ENCODE measurements at regions not wholly inside any gene's neighbourhood (a gene's known extent, or its start where the extent isn't known, plus 50 kb on each side); places are given as distances from the start of the nearest gene placed in this dataset.

DNA sequence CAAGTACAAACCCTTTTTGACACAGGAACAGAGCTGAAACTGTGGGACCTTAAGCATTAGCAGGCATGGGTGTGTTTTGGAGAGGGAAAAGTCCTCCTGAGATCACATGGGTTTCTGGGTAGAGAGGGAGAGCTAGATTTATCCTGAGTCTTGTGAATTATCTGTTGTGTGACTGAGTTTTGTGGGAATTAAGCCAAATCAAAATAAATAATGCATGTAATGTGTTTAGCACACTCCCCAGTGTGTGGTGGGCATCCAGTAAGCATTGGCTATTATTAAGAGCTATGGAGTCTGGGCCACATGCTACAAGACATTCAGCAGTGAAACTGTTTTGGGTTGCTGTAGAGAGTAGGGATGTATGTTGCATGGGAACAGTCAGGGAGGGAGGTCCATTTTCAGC lies 75.3 kb upstream of the JAG1 start:
- H3K27ac ChIP-seq, result no peak overlapping the region
- H3K4me3 ChIP-seq (IDR thresholded peaks at IDR 0.05; ENCODE audit: insufficient read depth, low read depth, low read length), result no peak overlapping the region
- no peaks in the 10 kb centered on the region for H3K27me3 ChIP-seq (ENCODE audit: insufficient read depth, low read depth)
- H3K4me2 ChIP-seq, result no peak overlapping the region
- no peaks in the 10 kb centered on the region for H3K79me2 ChIP-seq (ENCODE audit: insufficient read depth, low read depth)
- no peaks in the 10 kb centered on the region for H4K20me1 ChIP-seq (ENCODE audit: insufficient read depth)
- TF ChIP-seq, protein P1, sequence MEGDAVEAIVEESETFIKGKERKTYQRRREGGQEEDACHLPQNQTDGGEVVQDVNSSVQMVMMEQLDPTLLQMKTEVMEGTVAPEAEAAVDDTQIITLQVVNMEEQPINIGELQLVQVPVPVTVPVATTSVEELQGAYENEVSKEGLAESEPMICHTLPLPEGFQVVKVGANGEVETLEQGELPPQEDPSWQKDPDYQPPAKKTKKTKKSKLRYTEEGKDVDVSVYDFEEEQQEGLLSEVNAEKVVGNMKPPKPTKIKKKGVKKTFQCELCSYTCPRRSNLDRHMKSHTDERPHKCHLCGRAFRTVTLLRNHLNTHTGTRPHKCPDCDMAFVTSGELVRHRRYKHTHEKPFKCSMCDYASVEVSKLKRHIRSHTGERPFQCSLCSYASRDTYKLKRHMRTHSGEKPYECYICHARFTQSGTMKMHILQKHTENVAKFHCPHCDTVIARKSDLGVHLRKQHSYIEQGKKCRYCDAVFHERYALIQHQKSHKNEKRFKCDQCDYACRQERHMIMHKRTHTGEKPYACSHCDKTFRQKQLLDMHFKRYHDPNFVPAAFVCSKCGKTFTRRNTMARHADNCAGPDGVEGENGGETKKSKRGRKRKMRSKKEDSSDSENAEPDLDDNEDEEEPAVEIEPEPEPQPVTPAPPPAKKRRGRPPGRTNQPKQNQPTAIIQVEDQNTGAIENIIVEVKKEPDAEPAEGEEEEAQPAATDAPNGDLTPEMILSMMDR (conservative IDR thresholded peaks at IDR 0.05; ENCODE audit: low read depth, low read length), result no peak
- no peak overlapping the region for H2AFZ ChIP-seq (ENCODE audit: low read depth)
- H3K4me1 ChIP-seq (ENCODE audit: low read depth, poor library complexity, severe bottlenecking), result no peaks in the 10 kb centered on the region
- no peak overlapping the region for H3K9ac ChIP-seq
- H3K36me3 ChIP-seq (ENCODE audit: insufficient read depth), result no peaks in the 10 kb centered on the region

DNA sequence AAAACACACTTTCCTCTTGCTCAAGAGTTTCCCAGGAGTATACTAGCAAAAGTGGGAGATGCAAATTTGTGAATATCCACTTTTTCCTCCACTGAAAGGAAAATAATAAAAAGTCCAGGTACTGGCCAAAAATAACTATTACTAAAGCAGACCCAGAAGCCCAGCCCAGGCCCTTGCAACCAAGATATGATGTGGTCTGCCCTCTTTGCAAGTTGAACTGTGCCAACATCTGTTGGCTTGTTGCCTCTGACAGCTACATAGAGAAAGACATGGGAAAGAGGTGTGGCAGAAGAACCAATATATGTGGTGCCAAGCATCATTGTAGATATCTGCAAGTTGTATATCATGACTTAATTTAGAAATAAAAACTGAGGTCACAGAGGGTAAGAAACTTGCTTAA lies 78.4 kb upstream of the JAG1 start:
- H3K4me3 ChIP-seq (IDR thresholded peaks at IDR 0.05; ENCODE audit: insufficient read depth, low read depth, low read length), result no peak overlapping the region
- H3K79me2 ChIP-seq (ENCODE audit: insufficient read depth, low read depth), result no peaks in the 10 kb centered on the region
- H3K27ac ChIP-seq, result no peak overlapping the region
- H3K36me3 ChIP-seq (ENCODE audit: insufficient read depth), result no peaks in the 10 kb centered on the region
- no peaks in the 10 kb centered on the region for H4K20me1 ChIP-seq (ENCODE audit: insufficient read depth)
- H3K9ac ChIP-seq, result no peak overlapping the region
- H3K27me3 ChIP-seq (ENCODE audit: insufficient read depth, low read depth), result no peaks in the 10 kb centered on the region
- H3K4me1 ChIP-seq (ENCODE audit: low read depth, poor library complexity, severe bottlenecking), result no peaks in the 10 kb centered on the region
- no peak overlapping the region for H2AFZ ChIP-seq (ENCODE audit: low read depth)
- no peak overlapping the region for H3K4me2 ChIP-seq
- TF ChIP-seq, protein P1 (conservative IDR thresholded peaks at IDR 0.05; ENCODE audit: low read depth, low read length), result no peak

DNA sequence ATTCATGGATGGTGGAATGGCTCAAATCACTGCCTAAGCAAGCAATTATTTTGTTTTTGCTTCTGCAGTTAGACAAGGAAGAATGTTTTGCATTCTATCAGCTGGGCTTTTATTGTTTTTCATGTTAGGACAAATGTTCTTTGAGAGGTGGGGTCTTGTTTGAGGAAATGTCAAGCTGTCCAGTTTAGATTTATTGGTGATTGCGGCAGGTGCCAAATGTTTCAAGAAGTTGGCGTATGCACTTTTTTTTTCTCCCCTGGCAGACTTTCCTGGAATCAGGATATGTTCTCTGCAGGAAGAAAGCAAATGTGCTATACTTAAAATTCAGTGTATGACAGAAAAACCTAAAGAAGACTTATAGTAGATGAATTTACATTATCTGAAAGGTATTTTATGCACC lies 81.0 kb upstream of the JAG1 start:
- H2AFZ ChIP-seq (ENCODE audit: low read depth), result no peak overlapping the region
- H3K4me3 ChIP-seq (IDR thresholded peaks at IDR 0.05; ENCODE audit: insufficient read depth, low read depth, low read length), result no peak overlapping the region
- no peak overlapping the region for H3K27ac ChIP-seq
- TF ChIP-seq, protein P1 (conservative IDR thresholded peaks at IDR 0.05; ENCODE audit: low read depth, low read length), result no peak
- H3K9ac ChIP-seq, result no peak overlapping the region
- H3K79me2 ChIP-seq (ENCODE audit: insufficient read depth, low read depth), result no peaks in the 10 kb centered on the region
- no peaks in the 10 kb centered on the region for H4K20me1 ChIP-seq (ENCODE audit: insufficient read depth)
- no peaks in the 10 kb centered on the region for H3K27me3 ChIP-seq (ENCODE audit: insufficient read depth, low read depth)
- H3K4me2 ChIP-seq, result no peak overlapping the region
- no peaks in the 10 kb centered on the region for H3K36me3 ChIP-seq (ENCODE audit: insufficient read depth)
- no peaks in the 10 kb centered on the region for H3K4me1 ChIP-seq (ENCODE audit: low read depth, poor library complexity, severe bottlenecking)

DNA sequence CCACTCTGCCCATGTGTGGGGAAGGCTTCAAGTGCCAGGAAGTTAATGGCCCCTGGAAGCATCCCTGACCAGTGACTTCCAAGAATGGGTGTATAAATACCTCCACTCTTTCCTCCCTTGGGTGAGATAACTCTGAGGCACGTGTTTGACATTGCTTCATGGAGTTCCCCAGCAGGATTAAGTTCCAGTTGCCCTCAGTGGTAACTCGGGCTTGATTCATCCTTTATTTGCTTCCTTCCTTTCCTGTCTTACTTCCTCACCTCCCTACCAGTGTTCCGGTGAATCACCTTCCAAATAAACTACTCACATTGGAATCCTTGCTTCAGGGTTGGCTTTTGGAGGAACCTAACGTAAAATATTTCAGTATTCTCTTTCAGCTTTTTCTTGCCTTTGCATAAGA lies 84.6 kb upstream of the JAG1 start:
- H3K36me3 ChIP-seq (ENCODE audit: insufficient read depth), result no peaks in the 10 kb centered on the region
- H3K27ac ChIP-seq, result no peak overlapping the region
- TF ChIP-seq, protein P1 (conservative IDR thresholded peaks at IDR 0.05; ENCODE audit: low read depth, low read length), result no peak
- no peak overlapping the region for H2AFZ ChIP-seq (ENCODE audit: low read depth)
- H3K4me2 ChIP-seq, result no peak overlapping the region
- H3K4me3 ChIP-seq (IDR thresholded peaks at IDR 0.05; ENCODE audit: insufficient read depth, low read depth, low read length), result no peak overlapping the region
- H3K9ac ChIP-seq, result no peak overlapping the region
- no peaks in the 10 kb centered on the region for H3K79me2 ChIP-seq (ENCODE audit: insufficient read depth, low read depth)
- no peaks in the 10 kb centered on the region for H3K27me3 ChIP-seq (ENCODE audit: insufficient read depth, low read depth)
- no peaks in the 10 kb centered on the region for H4K20me1 ChIP-seq (ENCODE audit: insufficient read depth)
- H3K4me1 ChIP-seq (ENCODE audit: low read depth, poor library complexity, severe bottlenecking), result no peaks in the 10 kb centered on the region

DNA sequence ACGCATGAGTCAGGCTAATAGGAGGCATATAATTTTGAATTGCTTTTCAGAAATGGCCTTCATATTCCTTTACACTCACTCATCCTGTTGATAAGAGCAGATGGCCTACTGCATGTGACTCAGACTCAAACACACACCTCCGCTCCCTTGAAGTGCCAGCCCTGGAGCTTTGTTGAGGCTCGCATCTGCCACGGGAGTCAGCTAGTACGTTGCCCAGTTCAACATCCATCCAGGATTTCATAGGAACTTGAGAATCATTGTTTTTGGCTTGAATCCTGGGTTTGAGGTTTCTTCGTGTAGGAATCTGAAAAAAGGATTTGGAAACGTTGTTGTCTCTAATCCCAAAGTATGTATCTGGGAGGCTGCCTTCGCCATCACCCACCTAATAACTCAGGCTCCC lies 87.4 kb upstream of the JAG1 start:
- H3K4me3 ChIP-seq (IDR thresholded peaks at IDR 0.05; ENCODE audit: insufficient read depth, low read depth, low read length), result no peak overlapping the region
- no peaks in the 10 kb centered on the region for H3K36me3 ChIP-seq (ENCODE audit: insufficient read depth)
- H3K27me3 ChIP-seq (ENCODE audit: insufficient read depth, low read depth), result no peaks in the 10 kb centered on the region
- TF ChIP-seq, protein P1 (conservative IDR thresholded peaks at IDR 0.05; ENCODE audit: low read depth, low read length), result no peak
- no peak overlapping the region for H2AFZ ChIP-seq (ENCODE audit: low read depth)
- H3K4me2 ChIP-seq, result no peak overlapping the region
- H3K79me2 ChIP-seq (ENCODE audit: insufficient read depth, low read depth), result no peaks in the 10 kb centered on the region
- no peaks in the 10 kb centered on the region for H3K4me1 ChIP-seq (ENCODE audit: low read depth, poor library complexity, severe bottlenecking)
- no peak overlapping the region for H3K9ac ChIP-seq
- no peaks in the 10 kb centered on the region for H4K20me1 ChIP-seq (ENCODE audit: insufficient read depth)
- no peak overlapping the region for H3K27ac ChIP-seq

Measured in KMS-11 (cell line).